Left renal cortex interstitium (tissue), 4 donors: ENCODE measurements at regions not wholly inside any gene's neighbourhood (a gene's known extent, or its start where the extent isn't known, plus 50 kb on each side); places are given as distances from the start of the nearest gene placed in this dataset.

Experiments used
- DNase-seq, 4 donors: peaks; one replicate each; pipeline ENCODE4 v3.0.0-alpha.2; 2013; ENCODE audit warnings: low read depth in 4 of 4, low spot score in 2 of 4, missing footprints in 1 of 4

GRCh38 chr20:22333885-22334545, 250.4 kb downstream of the FOXA2 start:
- DNase-seq = peak in 3 of 4 donors; percentile 21 to 50 (median 24)

GRCh38 chr20:22324505-22324904, 259.9 kb downstream of the FOXA2 start:
- no peak for DNase-seq

- no peak for DNase-seq
Observed at GRCh38 chr20:22322513-22322912, 261.9 kb downstream of the FOXA2 start.

GRCh38 chr20:22321191-22321590, 263.2 kb downstream of the FOXA2 start:
- no peak for DNase-seq

GRCh38 chr20:22320245-22320915, 264.0 kb downstream of the FOXA2 start:
- DNase-seq = no peak

GRCh38 chr20:22315771-22316170, 268.6 kb downstream of the FOXA2 start:
- DNase-seq = no peak

- DNase-seq = no peak
Observed at GRCh38 chr20:22315073-22315472, 269.3 kb downstream of the FOXA2 start.

- DNase-seq = peak in 3 of 4 donors; percentile 28 to 46 (median 37)
Observed at GRCh38 chr20:22312744-22313346, 271.5 kb downstream of the FOXA2 start.

GRCh38 chr20:22308934-22309333, 275.4 kb downstream of the FOXA2 start:
- DNase-seq = no peak

GRCh38 chr20:22307409-22307808, 277.0 kb downstream of the FOXA2 start:
- no peak for DNase-seq

- DNase-seq = peak in 2 of 4 donors; percentile 2 to 8
Observed at GRCh38 chr20:22305381-22305780, 279.0 kb downstream of the FOXA2 start.

GRCh38 chr20:22303523-22303922, 280.8 kb downstream of the FOXA2 start:
- DNase-seq = no peak

- DNase-seq = no peak
Observed at GRCh38 chr20:22302039-22302438, 282.3 kb downstream of the FOXA2 start.

GRCh38 chr20:22293886-22294285, 290.5 kb downstream of the FOXA2 start:
- DNase-seq = no peak

- DNase-seq = no peak
Observed at GRCh38 chr20:22289442-22289841, 294.9 kb downstream of the FOXA2 start.

- DNase-seq = no peak
Observed at GRCh38 chr20:22288957-22289356, 295.4 kb downstream of the FOXA2 start.

- no peak for DNase-seq
Observed at GRCh38 chr20:22288156-22288555, 296.2 kb downstream of the FOXA2 start.

GRCh38 chr20:22285555-22285954, 298.8 kb downstream of the FOXA2 start:
- no peak for DNase-seq

- no peak for DNase-seq
Observed at GRCh38 chr20:22282696-22283095, 301.7 kb downstream of the FOXA2 start.

- no peak for DNase-seq
Observed at GRCh38 chr20:22274330-22274729, 310.0 kb downstream of the FOXA2 start.

GRCh38 chr20:22268675-22269074, 315.7 kb downstream of the FOXA2 start:
- no peak for DNase-seq

GRCh38 chr20:22264917-22265316, 319.5 kb downstream of the FOXA2 start:
- DNase-seq = no peak
